ENCODE measurements at regions not wholly inside any gene's neighbourhood (a gene's known extent, or its start where the extent isn't known, plus 50 kb on each side); places are given as distances from the start of the nearest gene placed in this dataset.

DNA sequence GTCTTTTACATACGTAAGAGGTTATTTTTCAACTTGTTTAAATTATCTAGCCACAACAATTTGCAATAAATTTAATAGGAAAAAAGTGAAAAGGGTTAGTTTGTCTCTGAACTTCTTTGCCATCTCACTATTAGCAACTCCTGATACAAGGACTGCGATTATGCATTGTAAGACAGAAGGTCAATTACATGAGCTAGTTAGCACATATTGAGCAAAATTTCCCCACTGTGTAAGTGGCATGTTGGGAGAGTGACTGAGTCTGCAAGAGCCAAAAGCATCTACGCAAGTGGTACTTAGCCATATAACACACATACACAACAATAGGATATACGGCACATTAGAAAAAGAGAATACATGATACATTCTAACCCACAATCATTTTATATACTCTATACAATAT lies 927.2 kb downstream of the STPG2 start:
- Histone ChIP-seq H3K36me3 (replicated peaks in 1 of 2; ENCODE audit: insufficient read depth in 1 of 2, low read depth in 2 of 2) (no peaks in the 10 kb centered on the region), H3K4me1 (no peaks in the 10 kb centered on the region), H3K9me3 (no peaks in the 10 kb centered on the region), H3K27me3 (no peaks in the 10 kb centered on the region), H3K4me3 (no peak overlapping the region), H3K27ac (no peak overlapping the region)
- intact Hi-C loops (cut with DNase I), result no loop called here
- TF ChIP-seq POLR2A (IDR thresholded peaks at IDR 0.05), result no peak
- TF ChIP-seq, protein P1, sequence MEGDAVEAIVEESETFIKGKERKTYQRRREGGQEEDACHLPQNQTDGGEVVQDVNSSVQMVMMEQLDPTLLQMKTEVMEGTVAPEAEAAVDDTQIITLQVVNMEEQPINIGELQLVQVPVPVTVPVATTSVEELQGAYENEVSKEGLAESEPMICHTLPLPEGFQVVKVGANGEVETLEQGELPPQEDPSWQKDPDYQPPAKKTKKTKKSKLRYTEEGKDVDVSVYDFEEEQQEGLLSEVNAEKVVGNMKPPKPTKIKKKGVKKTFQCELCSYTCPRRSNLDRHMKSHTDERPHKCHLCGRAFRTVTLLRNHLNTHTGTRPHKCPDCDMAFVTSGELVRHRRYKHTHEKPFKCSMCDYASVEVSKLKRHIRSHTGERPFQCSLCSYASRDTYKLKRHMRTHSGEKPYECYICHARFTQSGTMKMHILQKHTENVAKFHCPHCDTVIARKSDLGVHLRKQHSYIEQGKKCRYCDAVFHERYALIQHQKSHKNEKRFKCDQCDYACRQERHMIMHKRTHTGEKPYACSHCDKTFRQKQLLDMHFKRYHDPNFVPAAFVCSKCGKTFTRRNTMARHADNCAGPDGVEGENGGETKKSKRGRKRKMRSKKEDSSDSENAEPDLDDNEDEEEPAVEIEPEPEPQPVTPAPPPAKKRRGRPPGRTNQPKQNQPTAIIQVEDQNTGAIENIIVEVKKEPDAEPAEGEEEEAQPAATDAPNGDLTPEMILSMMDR (IDR thresholded peaks at IDR 0.05), result no peak
- ATAC-seq, result no peak
- 62 to 64% methylated on average over 4 of the region's 4 CpGs for WGBS, 2 donors
- no peak for DNase-seq

DNA sequence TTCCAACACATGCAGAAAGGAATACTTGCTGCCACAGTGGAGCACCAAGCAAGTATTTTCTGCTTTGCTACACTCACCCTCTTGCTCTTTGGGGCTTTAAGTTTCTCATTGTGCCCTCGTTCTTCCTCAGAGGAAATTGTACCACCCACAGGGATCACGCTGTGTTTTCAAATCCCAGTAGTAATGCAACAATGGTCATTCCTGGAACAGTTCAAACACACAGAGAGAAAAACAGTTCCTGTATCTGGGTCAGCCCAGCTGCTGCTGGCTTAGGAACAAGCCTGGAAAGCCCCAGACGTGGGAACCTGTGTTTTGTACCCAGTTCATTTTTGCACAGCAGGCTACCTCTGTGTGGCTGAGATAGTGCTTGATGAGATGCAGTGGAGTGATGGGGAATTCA lies 907.8 kb downstream of the STPG2 start:
- DNase-seq (no peak), ATAC-seq (no peak)
- no peaks in the 10 kb centered on the region for H3K9me3 ChIP-seq
- H3K27ac ChIP-seq, result no peak overlapping the region
- H3K4me3 ChIP-seq, result no peak overlapping the region
- no peaks in the 10 kb centered on the region for H3K4me1 ChIP-seq
- intact Hi-C loops (cut with DNase I), result no loop called here
- H3K27me3 ChIP-seq, result no peaks in the 10 kb centered on the region
- 23 to 33% methylated on average over 3 of the region's 3 CpGs for WGBS, 2 donors
- H3K36me3 ChIP-seq (replicated peaks in 1 of 2; ENCODE audit: insufficient read depth in 1 of 2, low read depth in 2 of 2), result no peaks in the 10 kb centered on the region
- TF ChIP-seq, protein P1 (IDR thresholded peaks at IDR 0.05), result no peak
- TF ChIP-seq POLR2A (IDR thresholded peaks at IDR 0.05), result no peak

DNA sequence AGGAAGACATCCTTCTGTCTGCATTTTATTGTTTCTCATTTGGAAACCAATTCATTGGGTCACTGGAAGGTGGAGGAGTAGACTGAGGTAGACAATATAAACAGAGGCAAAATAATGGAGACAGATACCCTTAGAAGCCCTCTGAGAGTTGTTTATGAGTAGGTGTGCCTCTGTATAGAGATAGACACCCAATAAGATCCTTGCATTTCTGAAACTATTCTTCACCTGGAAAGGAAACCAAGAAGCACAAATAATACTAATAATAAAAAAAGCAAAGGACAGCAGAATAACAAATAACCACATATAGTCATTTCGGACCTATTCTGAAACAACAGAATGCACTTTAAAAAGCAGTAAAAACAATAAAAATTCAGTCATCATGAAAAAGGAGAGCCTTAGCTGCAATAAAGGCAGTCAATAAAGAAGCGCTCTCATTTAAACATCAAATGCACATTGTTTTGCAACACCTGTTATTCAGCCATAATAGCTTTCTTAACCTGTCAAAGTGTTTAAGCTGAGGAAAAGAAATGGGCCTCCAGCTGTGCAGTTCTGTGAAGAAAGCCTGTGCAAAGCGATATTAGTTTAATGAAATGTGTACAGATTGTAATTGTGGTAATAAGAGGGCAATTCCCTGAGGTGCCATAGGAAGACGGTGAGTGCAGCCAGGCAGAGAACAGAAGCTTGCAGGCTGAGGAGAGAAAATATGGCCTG lies 904.2 kb downstream of the STPG2 start:
- Histone ChIP-seq H3K4me3 (no peak overlapping the region), H3K9me3 (no peaks in the 10 kb centered on the region), H3K27ac (no peak overlapping the region), H3K27me3 (no peaks in the 10 kb centered on the region), H3K4me1 (no peaks in the 10 kb centered on the region), H3K36me3 (replicated peaks in 1 of 2; ENCODE audit: insufficient read depth in 1 of 2, low read depth in 2 of 2) (no peaks in the 10 kb centered on the region)
- ATAC-seq, result no peak
- no peak for TF ChIP-seq POLR2A (IDR thresholded peaks at IDR 0.05)
- TF ChIP-seq, protein P1 (IDR thresholded peaks at IDR 0.05), result no peak
- intact Hi-C loops (cut with DNase I), result no loop called here
- DNase-seq, result no peak
- WGBS, 2 donors, result 42 to 46% methylated on average over 4 of the region's 4 CpGs

DNA sequence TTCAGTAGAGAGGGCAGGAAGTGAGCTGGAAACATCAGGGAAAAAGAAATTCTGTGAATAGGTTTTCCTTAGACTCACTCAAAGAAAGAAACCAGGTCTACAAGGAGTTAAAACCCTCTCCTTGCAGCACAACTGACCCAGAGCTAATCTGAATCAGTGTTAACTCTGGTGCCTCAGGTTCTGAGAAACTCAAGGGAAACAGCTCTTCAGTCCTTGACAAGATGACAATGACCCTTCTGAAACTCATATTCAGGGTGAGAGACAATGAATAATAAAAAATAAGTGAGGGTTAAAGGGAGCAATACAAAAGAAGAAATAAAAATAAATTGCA lies 903.6 kb downstream of the STPG2 start:
- intact Hi-C loops (cut with DNase I), result no loop called here
- Histone ChIP-seq H3K27ac (no peak overlapping the region), H3K27me3 (no peaks in the 10 kb centered on the region), H3K9me3 (no peaks in the 10 kb centered on the region), H3K36me3 (replicated peaks in 1 of 2; ENCODE audit: insufficient read depth in 1 of 2, low read depth in 2 of 2) (no peaks in the 10 kb centered on the region), H3K4me1 (no peaks in the 10 kb centered on the region), H3K4me3 (no peak overlapping the region)
- ATAC-seq, result no peak
- TF ChIP-seq POLR2A (IDR thresholded peaks at IDR 0.05), result no peak
- TF ChIP-seq, protein P1 (IDR thresholded peaks at IDR 0.05), result no peak
- DNase-seq, result no peak

DNA sequence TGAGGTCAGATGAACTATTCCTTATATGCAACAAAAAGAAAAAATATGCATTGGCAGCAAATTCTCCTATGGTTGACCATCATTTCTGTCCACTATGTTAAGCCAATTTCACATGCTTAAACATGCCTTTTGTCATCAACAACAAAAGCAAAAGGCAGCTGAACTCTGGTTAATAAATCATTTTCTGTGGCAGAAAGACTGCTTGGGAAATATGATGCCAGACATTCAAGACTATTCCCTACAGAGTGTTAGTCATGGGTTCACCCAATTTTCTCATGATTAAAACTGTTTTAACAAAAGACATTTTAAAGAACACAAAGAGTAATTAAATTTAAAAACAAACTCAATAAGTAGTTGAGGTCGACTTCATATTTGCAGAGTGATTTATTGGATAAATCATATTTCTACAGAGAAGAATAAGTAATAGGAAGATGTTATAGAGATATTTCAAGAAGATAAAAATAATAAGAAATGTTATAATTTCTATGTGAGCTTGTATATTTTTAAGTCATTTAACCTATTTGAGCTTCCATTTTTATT lies 890.6 kb downstream of the STPG2 start:
- no peaks in the 10 kb centered on the region for H3K27me3 ChIP-seq
- WGBS, 2 donors, result 24 to 35% methylated on average over 1 of the region's 1 CpG
- no peaks in the 10 kb centered on the region for H3K4me1 ChIP-seq
- ATAC-seq (no peak), DNase-seq (no peak)
- H3K4me3 ChIP-seq, result no peak overlapping the region
- intact Hi-C loops (cut with DNase I), result no loop called here
- no peaks in the 10 kb centered on the region for H3K9me3 ChIP-seq
- no peaks in the 10 kb centered on the region for H3K36me3 ChIP-seq (replicated peaks in 1 of 2; ENCODE audit: insufficient read depth in 1 of 2, low read depth in 2 of 2)
- TF ChIP-seq, protein P1 (IDR thresholded peaks at IDR 0.05), result no peak
- no peak for TF ChIP-seq POLR2A (IDR thresholded peaks at IDR 0.05)
- H3K27ac ChIP-seq, result no peak overlapping the region

Measured in body of pancreas (tissue), 4 donors.